Testis (tissue), 2 donors: ENCODE measurements at regions not wholly inside any gene's neighbourhood (a gene's known extent, or its start where the extent isn't known, plus 50 kb on each side); places are given as distances from the start of the nearest gene placed in this dataset.
"Not testable (repeated sequence)": the region's sequence is repeated elsewhere in the genome, so short reads cannot be mapped to it uniquely, and the experiment has no call there.

Experiments used
- DNase-seq: peaks from one replicate; pipeline ENCODE4 v3.0.0-alpha.2; 2019
- H3K27ac ChIP-seq, 2 donors: fragments of 200-600 bp; sonication (generic); one replicate each; pipeline ENCODE4 v1.5.1; 2019
- H3K27me3 ChIP-seq: fragments of 200-600 bp; sonication (generic); one replicate; pipeline ENCODE4 v1.5.1; 2019
- H3K36me3 ChIP-seq: fragments of 200-600 bp; sonication (generic); one replicate; pipeline ENCODE4 v1.5.1; 2017; ENCODE audit warnings: low read depth; ENCODE audit errors: missing control alignments
- H3K4me1 ChIP-seq: fragments of 200-600 bp; sonication (generic); one replicate; pipeline ENCODE4 v1.5.1; 2019
- H3K4me3 ChIP-seq, 2 donors: fragments of 200-600 bp; sonication (generic); one replicate each; pipeline ENCODE4 v1.5.1; 2017 to 2019
- H3K9me3 ChIP-seq: fragments of 200-600 bp; sonication (generic); one replicate; pipeline ENCODE4 v1.5.1; 2017
- POLR2A ChIP-seq: fragments of 450-650 bp; IDR thresholded peaks from one replicate; pipeline ENCODE4 v1.6.1; 2017; ENCODE audit warnings: antibody characterized with exemption, mild to moderate bottlenecking, moderate library complexity
- WGBS, 2 donors: methylation state at CpG; one replicate each; pipeline ENCODE4 v1.1.5; 2018; 5-methylcytosine and 5-hydroxymethylcytosine counted together
- intact Hi-C: fragments of 100-400 bp; cut with DNase I; formaldehyde crosslinking; loops from one replicate; pipeline ENCODE4 v1.15.1; 2023; ENCODE audit warnings: low total_unique reads
- TF ChIP-seq, protein P1 (sequence below), 3 experiments: fragments of 450-650 bp in 2 of 3; fragments of 200-600 bp in 1 of 3; sonication (generic) in 1 of 3; IDR thresholded peaks; one replicate each; pipeline ENCODE4 v1.5.1; 2016 to 2019; ENCODE audit warnings: antibody characterized with exemption in 3 of 3, mild to moderate bottlenecking in 2 of 3, moderate library complexity in 1 of 3

DNA sequence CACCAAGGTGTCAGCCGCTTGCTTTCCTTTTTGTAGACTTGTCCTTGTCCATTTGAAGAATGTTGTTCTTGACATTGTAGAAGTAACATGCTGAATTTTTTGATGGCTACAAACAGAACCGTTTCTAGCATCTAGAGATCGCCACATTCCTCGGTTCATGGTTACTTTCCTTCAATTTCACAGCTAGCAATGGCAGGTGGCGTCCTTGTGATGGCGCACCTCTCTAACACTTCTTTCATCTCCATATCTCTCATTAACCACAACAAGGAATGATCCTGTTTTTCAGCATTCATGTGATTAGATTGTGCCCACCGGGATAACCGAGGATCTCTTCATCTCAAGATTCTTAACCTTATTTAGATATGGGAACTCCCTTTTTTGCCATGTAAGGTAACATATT lies 2129.8 kb downstream of the NCAM2 start:
- no peaks in the 10 kb centered on the region for H3K36me3 ChIP-seq
- H3K4me3 ChIP-seq: no peak overlapping the region
- DNase-seq: no peak
- no peaks in the 10 kb centered on the region for H3K9me3 ChIP-seq
- TF ChIP-seq, protein P1, sequence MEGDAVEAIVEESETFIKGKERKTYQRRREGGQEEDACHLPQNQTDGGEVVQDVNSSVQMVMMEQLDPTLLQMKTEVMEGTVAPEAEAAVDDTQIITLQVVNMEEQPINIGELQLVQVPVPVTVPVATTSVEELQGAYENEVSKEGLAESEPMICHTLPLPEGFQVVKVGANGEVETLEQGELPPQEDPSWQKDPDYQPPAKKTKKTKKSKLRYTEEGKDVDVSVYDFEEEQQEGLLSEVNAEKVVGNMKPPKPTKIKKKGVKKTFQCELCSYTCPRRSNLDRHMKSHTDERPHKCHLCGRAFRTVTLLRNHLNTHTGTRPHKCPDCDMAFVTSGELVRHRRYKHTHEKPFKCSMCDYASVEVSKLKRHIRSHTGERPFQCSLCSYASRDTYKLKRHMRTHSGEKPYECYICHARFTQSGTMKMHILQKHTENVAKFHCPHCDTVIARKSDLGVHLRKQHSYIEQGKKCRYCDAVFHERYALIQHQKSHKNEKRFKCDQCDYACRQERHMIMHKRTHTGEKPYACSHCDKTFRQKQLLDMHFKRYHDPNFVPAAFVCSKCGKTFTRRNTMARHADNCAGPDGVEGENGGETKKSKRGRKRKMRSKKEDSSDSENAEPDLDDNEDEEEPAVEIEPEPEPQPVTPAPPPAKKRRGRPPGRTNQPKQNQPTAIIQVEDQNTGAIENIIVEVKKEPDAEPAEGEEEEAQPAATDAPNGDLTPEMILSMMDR (IDR thresholded peaks at IDR 0.05): no peak
- no peak for TF ChIP-seq POLR2A
- intact Hi-C loops: no loop called here
- no peaks in the 10 kb centered on the region for H3K27me3 ChIP-seq
- no peaks in the 10 kb centered on the region for H3K4me1 ChIP-seq
- WGBS, 2 donors: 91 to 92% methylated on average over 8 of the region's 8 CpGs
- no peak overlapping the region for H3K27ac ChIP-seq

- H3K36me3 ChIP-seq: no peaks in the 10 kb centered on the region
- H3K4me3 ChIP-seq: no peak overlapping the region
- no peaks in the 10 kb centered on the region for H3K9me3 ChIP-seq
- H3K27me3 ChIP-seq: no peaks in the 10 kb centered on the region
- no peak overlapping the region for H3K27ac ChIP-seq
- TF ChIP-seq, protein P1 (IDR thresholded peaks at IDR 0.05): no peak
- no peak for TF ChIP-seq POLR2A
- no peak for DNase-seq
- intact Hi-C loops: no loop called here
- H3K4me1 ChIP-seq: no peaks in the 10 kb centered on the region
These were observed 2132.1 kb downstream of the NCAM2 start for GRCh38 chr21:23130308-23130707.

GRCh38 chr21:23131177-23131576 lies 2133.0 kb downstream of the NCAM2 start:
- Histone ChIP-seq H3K36me3 (no peaks in the 10 kb centered on the region), H3K4me1 (no peaks in the 10 kb centered on the region), H3K4me3 (no peak overlapping the region), H3K27me3 (no peaks in the 10 kb centered on the region), H3K9me3 (no peaks in the 10 kb centered on the region), H3K27ac (no peak overlapping the region)
- no peak for DNase-seq
- 83 to 89% methylated on average over 6 of the region's 6 CpGs for WGBS, 2 donors
- no peak for TF ChIP-seq POLR2A
- TF ChIP-seq, protein P1 (IDR thresholded peaks at IDR 0.05): no peak
- intact Hi-C loops: no loop called here

GRCh38 chr21:23138797-23139196 lies 2140.6 kb downstream of the NCAM2 start:
- TF ChIP-seq, protein P1 (IDR thresholded peaks at IDR 0.05): no peak
- no peak for TF ChIP-seq POLR2A
- Histone ChIP-seq H3K9me3 (no peaks in the 10 kb centered on the region), H3K27ac (no peak overlapping the region), H3K27me3 (no peaks in the 10 kb centered on the region), H3K36me3 (no peaks in the 10 kb centered on the region), H3K4me1 (no peaks in the 10 kb centered on the region), H3K4me3 (no peak overlapping the region)
- 83 to 85% methylated on average over 2 of the region's 2 CpGs for WGBS, 2 donors
- intact Hi-C loops: no loop called here
- DNase-seq: no peak

GRCh38 chr21:23152130-23152529 lies 2153.9 kb downstream of the NCAM2 start:
- Histone ChIP-seq H3K27me3 (no peaks in the 10 kb centered on the region), H3K36me3 (no peaks in the 10 kb centered on the region), H3K4me1 (no peaks in the 10 kb centered on the region), H3K27ac (no peak overlapping the region), H3K9me3 (no peaks in the 10 kb centered on the region), H3K4me3 (no peak overlapping the region)
- WGBS, 2 donors: 39 to 54% methylated on average over 1 of the region's 1 CpG
- no peak for DNase-seq
- intact Hi-C loops: no loop called here
- no peak for TF ChIP-seq POLR2A
- TF ChIP-seq, protein P1 (IDR thresholded peaks at IDR 0.05): no peak

DNA sequence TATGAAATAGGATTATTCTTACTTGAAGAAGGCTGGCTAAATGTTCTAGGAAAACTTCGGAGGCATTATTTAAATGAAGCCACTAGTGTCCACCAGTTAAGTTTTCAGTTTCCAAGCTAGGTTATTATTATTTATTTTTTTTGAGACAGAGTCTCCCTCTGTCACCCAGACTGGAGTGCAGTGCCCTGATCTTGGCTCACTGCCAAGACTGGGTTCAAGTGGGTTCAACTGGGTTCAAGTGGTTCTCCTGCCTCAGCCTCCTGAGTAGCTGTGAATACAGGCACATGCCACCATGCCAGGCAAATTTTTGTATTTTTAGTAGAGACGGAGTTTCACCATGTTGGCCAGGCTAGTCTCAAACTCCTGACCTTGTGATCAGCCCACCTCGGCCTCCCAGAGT lies 2155.6 kb downstream of the NCAM2 start:
- H3K4me1 ChIP-seq, H3K36me3 ChIP-seq, H3K27ac ChIP-seq, intact Hi-C loops, H3K27me3 ChIP-seq, H3K4me3 ChIP-seq, H3K9me3 ChIP-seq, DNase-seq: not testable (repeated sequence)
- WGBS, 2 donors: 86 to 89% methylated on average over 3 of the region's 3 CpGs
